ENCODE measurements at regions not wholly inside any gene's neighbourhood (a gene's known extent, or its start where the extent isn't known, plus 50 kb on each side); places are given as distances from the start of the nearest gene placed in this dataset.

GRCh38 chr4:159538556-159538955 lies 435.7 kb downstream of the RAPGEF2 start:
- intact Hi-C loops (cut with DNase I, micrococcal nuclease): no loop called here
- ATAC-seq: no peak

GRCh38 chr4:159540038-159540437 lies 437.2 kb downstream of the RAPGEF2 start:
- ATAC-seq: no peak
- intact Hi-C loops (cut with DNase I, micrococcal nuclease): no loop called here
- no peak for DNase-seq

More at GRCh38 chr4:159538556-159538955, 435.7 kb downstream of the RAPGEF2 start:
- DNase-seq: no peak

GRCh38 chr4:159540501-159540900 lies 437.6 kb downstream of the RAPGEF2 start:
- intact Hi-C loops (cut with DNase I, micrococcal nuclease): no loop called here
- DNase-seq (no peak), ATAC-seq (no peak)

- intact Hi-C loops (cut with DNase I, micrococcal nuclease): no loop called here
- DNase-seq (no peak), ATAC-seq (no peak)
Measured at GRCh38 chr4:159541143-159541542, 438.3 kb downstream of the RAPGEF2 start.

- no peak for DNase-seq
Measured at GRCh38 chr4:159542296-159542695, 439.4 kb downstream of the RAPGEF2 start.

GRCh38 chr4:159543831-159544230 lies 441.0 kb downstream of the RAPGEF2 start:
- no peak for ATAC-seq
- intact Hi-C loops (cut with DNase I, micrococcal nuclease): no loop called here
- no peak for DNase-seq

More at GRCh38 chr4:159542296-159542695, 439.4 kb downstream of the RAPGEF2 start:
- ATAC-seq: no peak
- intact Hi-C loops (cut with DNase I, micrococcal nuclease): no loop called here

GRCh38 chr4:159545556-159545955 lies 442.7 kb downstream of the RAPGEF2 start:
- DNase-seq: no peak
- ATAC-seq: no peak
- intact Hi-C loops (cut with DNase I, micrococcal nuclease): no loop called here

- intact Hi-C loops (cut with DNase I, micrococcal nuclease): no loop called here
- DNase-seq (no peak), ATAC-seq (no peak)
Measured at GRCh38 chr4:159547645-159548308, 444.9 kb downstream of the RAPGEF2 start.

GRCh38 chr4:159549098-159549518 lies 446.2 kb downstream of the RAPGEF2 start:
- ATAC-seq: peak; percentile 32
- intact Hi-C loops (cut with DNase I, micrococcal nuclease): no loop called here
- DNase-seq: no peak

GRCh38 chr4:159551281-159551680 lies 448.4 kb downstream of the RAPGEF2 start:
- intact Hi-C loops (cut with DNase I, micrococcal nuclease): no loop called here
- no peak for DNase-seq
- no peak for ATAC-seq

- no peak for DNase-seq
- intact Hi-C loops (cut with DNase I, micrococcal nuclease): no loop called here
- no peak for ATAC-seq
Measured at GRCh38 chr4:159552979-159553768, 450.3 kb downstream of the RAPGEF2 start.

- ATAC-seq: no peak
- intact Hi-C loops (cut with DNase I, micrococcal nuclease): no loop called here
- DNase-seq: no peak
Measured at GRCh38 chr4:159555873-159556272, 453.0 kb downstream of the RAPGEF2 start.

- DNase-seq: no peak
- intact Hi-C loops (cut with DNase I, micrococcal nuclease): no loop called here
- no peak for ATAC-seq
Measured at GRCh38 chr4:159562366-159562765, 459.5 kb downstream of the RAPGEF2 start.

GRCh38 chr4:159563257-159563656 lies 460.4 kb downstream of the RAPGEF2 start:
- peak; percentile 89 for ATAC-seq
- DNase-seq: peak in 1 of 2 donors; percentile 5
- intact Hi-C loops (cut with DNase I, micrococcal nuclease): no loop called here

GRCh38 chr4:159564615-159565014 lies 461.7 kb downstream of the RAPGEF2 start:
- DNase-seq: peak; percentile 16 to 49
- peak; percentile 97 for ATAC-seq
- intact Hi-C loops (cut with DNase I, micrococcal nuclease): no loop called here

GRCh38 chr4:159566786-159567185 lies 463.9 kb downstream of the RAPGEF2 start:
- intact Hi-C loops (cut with DNase I, micrococcal nuclease): no loop called here
- no peak for ATAC-seq

GRCh38 chr4:159577241-159577640 lies 474.4 kb downstream of the RAPGEF2 start:
- no peak for ATAC-seq
- intact Hi-C loops (cut with DNase I, micrococcal nuclease): no loop called here

More at GRCh38 chr4:159566786-159567185, 463.9 kb downstream of the RAPGEF2 start:
- no peak for DNase-seq

GRCh38 chr4:159582685-159583084 lies 479.8 kb downstream of the RAPGEF2 start:
- no peak for ATAC-seq
- intact Hi-C loops (cut with DNase I, micrococcal nuclease): no loop called here
- DNase-seq: no peak

More at GRCh38 chr4:159577241-159577640, 474.4 kb downstream of the RAPGEF2 start:
- DNase-seq: no peak

GRCh38 chr4:159592898-159593556 lies 490.1 kb downstream of the RAPGEF2 start:
- intact Hi-C loops (cut with DNase I, micrococcal nuclease): no loop called here
- ATAC-seq (no peak), DNase-seq (no peak)

- DNase-seq (no peak), ATAC-seq (no peak)
- intact Hi-C loops (cut with DNase I, micrococcal nuclease): no loop called here
Measured at GRCh38 chr4:159593681-159594080, 490.8 kb downstream of the RAPGEF2 start.
